ENCODE measurements at regions not wholly inside any gene's neighbourhood (a gene's known extent, or its start where the extent isn't known, plus 50 kb on each side); places are given as distances from the start of the nearest gene placed in this dataset.
"Not testable (repeated sequence)": the region's sequence is repeated elsewhere in the genome, so short reads cannot be mapped to it uniquely, and the experiment has no call there.

DNA sequence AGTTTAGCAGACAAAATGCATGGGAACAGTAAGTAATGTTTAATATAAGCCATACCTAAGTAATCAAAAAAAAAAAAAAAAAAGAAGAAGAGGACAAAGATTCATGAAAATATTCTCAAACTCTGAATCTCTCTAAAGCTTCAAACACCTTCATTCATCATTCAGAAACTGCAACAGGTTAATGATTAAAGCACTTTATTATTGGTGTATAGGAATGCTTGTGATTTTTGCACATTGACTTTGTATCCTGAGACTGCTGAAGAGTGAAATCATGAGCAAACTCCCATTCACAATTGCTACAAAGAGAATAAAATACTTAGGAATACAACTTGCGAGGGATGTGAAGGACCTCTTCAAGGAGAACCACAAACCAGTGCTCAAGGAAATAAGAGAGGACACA, 278.4 kb upstream of the DCN start:
- no peak overlapping the region for H3K27ac ChIP-seq (replicated peaks)
- TF ChIP-seq, protein P1, sequence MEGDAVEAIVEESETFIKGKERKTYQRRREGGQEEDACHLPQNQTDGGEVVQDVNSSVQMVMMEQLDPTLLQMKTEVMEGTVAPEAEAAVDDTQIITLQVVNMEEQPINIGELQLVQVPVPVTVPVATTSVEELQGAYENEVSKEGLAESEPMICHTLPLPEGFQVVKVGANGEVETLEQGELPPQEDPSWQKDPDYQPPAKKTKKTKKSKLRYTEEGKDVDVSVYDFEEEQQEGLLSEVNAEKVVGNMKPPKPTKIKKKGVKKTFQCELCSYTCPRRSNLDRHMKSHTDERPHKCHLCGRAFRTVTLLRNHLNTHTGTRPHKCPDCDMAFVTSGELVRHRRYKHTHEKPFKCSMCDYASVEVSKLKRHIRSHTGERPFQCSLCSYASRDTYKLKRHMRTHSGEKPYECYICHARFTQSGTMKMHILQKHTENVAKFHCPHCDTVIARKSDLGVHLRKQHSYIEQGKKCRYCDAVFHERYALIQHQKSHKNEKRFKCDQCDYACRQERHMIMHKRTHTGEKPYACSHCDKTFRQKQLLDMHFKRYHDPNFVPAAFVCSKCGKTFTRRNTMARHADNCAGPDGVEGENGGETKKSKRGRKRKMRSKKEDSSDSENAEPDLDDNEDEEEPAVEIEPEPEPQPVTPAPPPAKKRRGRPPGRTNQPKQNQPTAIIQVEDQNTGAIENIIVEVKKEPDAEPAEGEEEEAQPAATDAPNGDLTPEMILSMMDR (IDR thresholded peaks at IDR 0.05; ENCODE audit: borderline replicate concordance) = no peak
- no peaks in the 10 kb centered on the region for H3K36me3 ChIP-seq
- H3K4me3 ChIP-seq = no peak overlapping the region
- no peaks in the 10 kb centered on the region for H3K4me1 ChIP-seq
- H3K27me3 ChIP-seq (ENCODE audit: low read depth) = no peaks in the 10 kb centered on the region
- intact Hi-C loops (cut with micrococcal nuclease) = no loop called here
- no peak for DNase-seq
- H3K9me3 ChIP-seq (replicated peaks) = peaks cover 14% of the 10 kb centered on the region

DNA sequence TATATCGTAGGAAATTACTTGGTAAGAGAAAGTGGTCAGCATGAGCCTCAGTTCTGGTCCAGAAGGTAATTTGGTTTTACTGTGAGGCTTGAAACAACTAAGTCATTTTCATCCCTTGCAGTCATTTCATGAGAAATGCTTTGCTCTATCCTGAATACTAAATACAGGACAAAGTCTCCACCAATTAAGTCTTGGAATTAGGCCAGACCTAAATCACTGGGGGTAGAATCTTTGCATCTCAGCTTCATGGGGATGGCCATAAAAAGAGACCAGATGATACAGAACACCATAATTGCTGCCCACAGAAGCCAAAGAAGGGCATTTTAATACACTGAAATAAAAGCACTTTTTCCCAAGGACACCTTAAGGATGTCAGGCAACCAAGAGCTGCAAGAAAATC, 277.9 kb upstream of the DCN start:
- Histone ChIP-seq H3K36me3 (no peaks in the 10 kb centered on the region), H3K27me3 (ENCODE audit: low read depth) (no peaks in the 10 kb centered on the region), H3K27ac (replicated peaks) (no peak overlapping the region), H3K4me3 (no peak overlapping the region), H3K9me3 (replicated peaks) (peaks cover 8% of the 10 kb centered on the region), H3K4me1 (no peaks in the 10 kb centered on the region)
- DNase-seq = no peak
- intact Hi-C loops (cut with micrococcal nuclease) = no loop called here
- TF ChIP-seq, protein P1 (IDR thresholded peaks at IDR 0.05; ENCODE audit: borderline replicate concordance) = no peak

DNA sequence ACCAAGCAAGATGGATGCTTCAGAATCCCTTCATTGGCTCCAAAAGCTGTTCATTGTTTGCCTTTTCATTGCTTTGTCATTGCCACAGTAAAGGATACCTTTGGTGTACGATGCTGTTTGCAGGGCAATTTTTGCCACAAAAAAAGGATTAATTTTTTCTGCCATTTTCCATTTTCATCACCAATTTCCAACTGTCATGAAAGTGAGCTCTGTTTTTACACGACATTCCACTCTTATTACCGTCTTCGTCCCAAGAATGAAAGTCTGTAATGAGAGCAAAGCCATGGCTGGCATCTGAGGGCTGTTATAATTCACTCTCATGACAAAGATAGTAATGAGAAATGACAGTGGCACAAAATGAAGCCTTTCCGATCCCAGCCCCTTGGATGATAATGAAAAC, 272.7 kb upstream of the DCN start:
- H3K4me3 ChIP-seq = no peak overlapping the region
- no peaks in the 10 kb centered on the region for H3K4me1 ChIP-seq
- TF ChIP-seq, protein P1 (IDR thresholded peaks at IDR 0.05; ENCODE audit: borderline replicate concordance) = no peak
- H3K36me3 ChIP-seq = no peaks in the 10 kb centered on the region
- H3K27me3 ChIP-seq (ENCODE audit: low read depth) = no peaks in the 10 kb centered on the region
- intact Hi-C loops (cut with micrococcal nuclease) = no loop called here
- peaks cover 8% of the 10 kb centered on the region for H3K9me3 ChIP-seq (replicated peaks)
- no peak for DNase-seq
- no peak overlapping the region for H3K27ac ChIP-seq (replicated peaks)

DNA sequence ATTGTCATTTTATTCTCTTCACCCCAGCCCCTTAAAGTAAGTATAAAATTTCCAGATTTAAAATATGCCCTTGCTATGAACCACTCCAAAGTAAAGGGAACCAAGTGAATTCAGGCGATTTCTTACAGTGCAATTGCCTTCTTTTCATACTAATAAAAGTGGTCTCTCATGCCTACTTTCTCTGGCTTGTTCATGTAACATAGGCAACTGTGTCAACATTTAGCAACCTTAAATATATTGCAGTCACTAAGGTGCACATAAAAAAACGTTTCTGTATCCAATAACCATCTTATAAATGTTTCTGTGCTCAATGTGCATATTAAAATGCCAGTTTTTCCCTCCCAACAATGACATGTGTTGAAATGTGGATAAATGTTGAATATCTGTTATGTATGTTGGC, 271.6 kb upstream of the DCN start:
- DNase-seq = no peak
- Histone ChIP-seq H3K36me3 (no peaks in the 10 kb centered on the region), H3K4me1 (no peaks in the 10 kb centered on the region), H3K4me3 (no peak overlapping the region), H3K27me3 (ENCODE audit: low read depth) (no peaks in the 10 kb centered on the region), H3K27ac (replicated peaks) (no peak overlapping the region), H3K9me3 (replicated peaks) (peaks cover 14% of the 10 kb centered on the region)
- intact Hi-C loops (cut with micrococcal nuclease) = no loop called here
- TF ChIP-seq, protein P1 (IDR thresholded peaks at IDR 0.05; ENCODE audit: borderline replicate concordance) = no peak

DNA sequence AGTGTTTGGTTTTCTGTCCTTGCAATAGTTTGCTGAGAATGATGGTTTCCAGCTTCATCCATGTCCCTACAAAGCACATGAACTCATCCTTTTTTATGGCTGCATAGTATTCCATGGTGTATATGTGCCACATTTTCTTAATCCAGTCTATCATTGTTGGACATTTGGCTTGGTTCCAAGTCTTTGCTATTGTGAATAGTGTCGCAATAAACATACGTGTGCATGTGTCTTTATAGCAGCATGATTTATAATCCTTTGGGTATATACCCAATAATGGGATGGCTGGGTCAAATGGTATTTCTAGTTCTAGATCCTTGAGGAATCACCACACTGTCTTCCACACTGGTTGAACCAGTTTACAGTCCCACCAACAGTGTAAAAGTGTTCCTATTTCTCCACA, 269.8 kb upstream of the DCN start:
- DNase-seq; H3K27ac ChIP-seq (replicated peaks); intact Hi-C loops (cut with micrococcal nuclease); H3K27me3 ChIP-seq (ENCODE audit: low read depth); H3K4me3 ChIP-seq; H3K36me3 ChIP-seq; H3K4me1 ChIP-seq: not testable (repeated sequence)
- peaks cover 14% of the 10 kb centered on the region for H3K9me3 ChIP-seq (replicated peaks)

DNA sequence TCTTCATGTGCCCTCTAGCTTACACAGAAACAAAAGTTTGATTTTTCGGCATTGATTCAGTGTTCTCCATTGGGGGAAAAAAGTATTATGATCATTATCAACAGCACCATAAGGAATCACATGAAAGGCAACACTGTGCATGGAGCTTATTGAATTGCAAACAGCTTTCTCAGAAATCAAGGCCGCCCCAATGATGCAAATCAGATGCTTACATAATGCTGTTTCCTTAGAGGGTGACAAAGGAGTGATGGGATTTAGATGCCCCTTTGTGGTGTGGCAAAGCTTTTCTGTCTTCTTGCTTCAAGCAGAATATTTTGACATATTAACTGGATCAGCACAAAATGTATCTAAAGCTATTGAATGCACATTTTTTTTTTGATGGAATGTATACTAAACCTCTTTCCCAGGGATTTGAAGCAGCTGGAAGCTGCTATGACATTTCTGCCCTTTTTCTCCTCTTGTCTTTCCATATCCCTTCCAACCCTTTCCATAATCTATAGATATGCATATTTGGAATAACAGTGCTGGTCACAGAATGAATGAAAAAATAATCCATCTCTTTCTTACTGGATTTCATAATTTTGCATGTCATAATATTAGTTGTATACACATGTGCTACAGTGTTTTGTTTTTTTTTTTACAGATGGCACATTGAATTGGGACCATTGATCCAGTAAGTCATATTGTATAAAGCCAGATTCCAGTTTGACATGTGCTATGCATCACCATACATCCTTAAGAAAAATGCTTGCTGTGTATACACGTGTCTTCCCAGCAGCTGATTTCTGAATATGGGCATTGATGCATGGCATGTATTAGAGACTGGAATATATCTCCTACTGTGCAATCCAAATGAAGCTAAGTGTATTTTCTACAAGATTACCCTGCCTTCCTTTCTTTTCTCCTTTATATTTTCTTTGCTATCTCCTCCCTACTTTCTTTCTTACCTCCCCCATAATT, 259.7 kb upstream of the DCN start:
- no peak for DNase-seq
- no peaks in the 10 kb centered on the region for H3K4me1 ChIP-seq
- TF ChIP-seq, protein P1 (IDR thresholded peaks at IDR 0.05; ENCODE audit: borderline replicate concordance) = no peak
- H3K27me3 ChIP-seq (ENCODE audit: low read depth) = no peaks in the 10 kb centered on the region
- no peak overlapping the region for H3K27ac ChIP-seq (replicated peaks)
- peaks cover 7% of the 10 kb centered on the region for H3K9me3 ChIP-seq (replicated peaks)
- no peaks in the 10 kb centered on the region for H3K36me3 ChIP-seq
- H3K4me3 ChIP-seq = no peak overlapping the region
- intact Hi-C loops (cut with micrococcal nuclease) = no loop called here

Measured in left ventricle myocardium inferior (tissue), 1 donor.